Esophagus (tissue), 2 donors: ENCODE measurements at regions not wholly inside any gene's neighbourhood (a gene's known extent, or its start where the extent isn't known, plus 50 kb on each side); places are given as distances from the start of the nearest gene placed in this dataset.

Source experiments
- H3K27ac ChIP-seq, 2 donors: one replicate each; pipeline ENCODE4 v1.5.1; 2013; ENCODE audit warnings: low read depth in 2 of 2, mild to moderate bottlenecking in 2 of 2, inconsistent platforms in 1 of 2, low read length in 1 of 2, moderate library complexity in 1 of 2
- H3K27me3 ChIP-seq, 2 donors: one replicate each; pipeline ENCODE4 v1.6.1; 2013; ENCODE audit warnings: low read length in 2 of 2, control low read depth in 1 of 2, mild to moderate bottlenecking in 1 of 2; ENCODE audit not compliant: insufficient read depth in 2 of 2, control insufficient read depth in 1 of 2
- H3K36me3 ChIP-seq, 2 donors: one replicate each; pipeline ENCODE4 v1.6.1; 2013; ENCODE audit warnings: low read length in 1 of 2; ENCODE audit not compliant: control insufficient read depth in 2 of 2, insufficient read depth in 2 of 2
- H3K4me1 ChIP-seq, 2 donors: one replicate each; pipeline ENCODE4 v1.6.1; 2013; ENCODE audit warnings: low read length in 1 of 2; ENCODE audit not compliant: control insufficient read depth in 2 of 2, insufficient read depth in 2 of 2
- H3K4me3 ChIP-seq, 2 donors: one replicate each; pipeline ENCODE4 v1.5.1; 2013; ENCODE audit warnings: low read length in 2 of 2, mild to moderate bottlenecking in 2 of 2, low read depth in 1 of 2, moderate library complexity in 1 of 2
- H3K9me3 ChIP-seq, 2 donors: one replicate each; pipeline ENCODE4 v1.6.1; 2013; ENCODE audit warnings: mild to moderate bottlenecking in 2 of 2, low read depth in 1 of 2, low read length in 1 of 2, moderate library complexity in 1 of 2; ENCODE audit not compliant: control insufficient read depth in 2 of 2, insufficient read depth in 1 of 2
- WGBS, 2 donors: extraction: QIAGEN DNeasy Blood & Tissue Kit; methylation state at CpG; one replicate each; pipeline ENCODE4 v1.1.7; 2013; 5-methylcytosine and 5-hydroxymethylcytosine counted together
- donor health status: healthy with polysubstance abuse.
- donor health status: Bipolar disorder and iron deficiency.

DNA sequence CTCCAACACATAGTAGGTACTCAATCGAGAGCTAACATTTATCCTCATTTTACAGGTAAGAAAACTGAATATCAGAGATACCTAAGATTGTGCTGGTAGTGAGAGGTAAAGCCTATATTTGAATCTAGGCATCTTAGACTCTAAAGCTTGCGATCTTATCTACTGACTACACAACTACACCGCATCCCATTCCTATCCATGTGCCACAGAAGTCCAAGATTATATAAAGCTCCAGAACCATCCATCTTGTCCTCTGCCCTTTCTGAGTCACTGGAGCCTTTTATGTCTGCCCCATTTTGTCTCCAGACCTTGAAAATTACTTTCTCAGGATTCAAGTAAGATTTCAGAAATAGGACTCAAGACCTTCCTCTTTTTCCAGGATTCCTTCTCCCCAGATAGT lies 84.4 kb downstream of the OR5AK2 start:
- peaks cover 0 to 3% of the 10 kb centered on the region in 2 donors for H3K4me1 ChIP-seq
- no peaks in the 10 kb centered on the region for H3K27me3 ChIP-seq
- H3K36me3 ChIP-seq: no peaks in the 10 kb centered on the region
- no peak overlapping the region for H3K27ac ChIP-seq
- WGBS, 2 donors: 74 to 76% methylated on average over 3 of the region's 3 CpGs
- no peaks in the 10 kb centered on the region for H3K9me3 ChIP-seq
- H3K4me3 ChIP-seq: no peak overlapping the region

GRCh38 chr11:57081356-57081755 lies 92.6 kb downstream of the OR5AK2 start:
- no peaks in the 10 kb centered on the region for H3K27me3 ChIP-seq
- no peaks in the 10 kb centered on the region for H3K9me3 ChIP-seq
- H3K36me3 ChIP-seq: no peaks in the 10 kb centered on the region
- H3K4me1 ChIP-seq: no peaks in the 10 kb centered on the region
- H3K4me3 ChIP-seq: no peak overlapping the region
- 74 to 76% methylated on average over 1 of the region's 1 CpG for WGBS, 2 donors
- H3K27ac ChIP-seq: no peak overlapping the region

DNA sequence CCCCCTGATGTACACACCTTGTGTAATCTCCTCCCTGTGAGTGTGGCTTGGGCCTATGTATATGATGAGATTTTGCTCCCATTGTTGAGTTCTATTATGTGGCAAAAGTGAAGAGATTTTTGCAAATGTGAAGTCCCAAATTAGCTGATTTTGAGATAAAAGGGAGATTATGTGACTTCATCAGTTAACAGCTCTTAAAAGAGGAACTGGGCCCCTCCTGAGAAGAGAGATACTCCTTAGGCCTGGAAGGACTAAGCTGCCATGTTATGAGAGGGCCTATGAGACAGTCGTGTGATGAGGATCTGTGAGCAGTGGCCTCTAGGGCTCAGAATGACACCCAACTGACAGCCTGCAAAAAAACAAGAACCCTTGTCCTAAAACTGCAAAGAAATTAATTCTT lies 93.4 kb downstream of the OR5AK2 start:
- Histone ChIP-seq H3K4me3 (no peak overlapping the region), H3K4me1 (no peaks in the 10 kb centered on the region), H3K27ac (no peak overlapping the region), H3K36me3 (no peaks in the 10 kb centered on the region), H3K9me3 (no peaks in the 10 kb centered on the region), H3K27me3 (no peaks in the 10 kb centered on the region)
- WGBS, 2 donors: 84 to 90% methylated on average over 1 of the region's 1 CpG

GRCh38 chr11:57083641-57084385 lies 95.1 kb downstream of the OR5AK2 start:
- peaks cover 0 to 2% of the 10 kb centered on the region in 2 donors for H3K4me1 ChIP-seq
- WGBS, 2 donors: 66 to 68% methylated on average over 2 of the region's 2 CpGs

DNA sequence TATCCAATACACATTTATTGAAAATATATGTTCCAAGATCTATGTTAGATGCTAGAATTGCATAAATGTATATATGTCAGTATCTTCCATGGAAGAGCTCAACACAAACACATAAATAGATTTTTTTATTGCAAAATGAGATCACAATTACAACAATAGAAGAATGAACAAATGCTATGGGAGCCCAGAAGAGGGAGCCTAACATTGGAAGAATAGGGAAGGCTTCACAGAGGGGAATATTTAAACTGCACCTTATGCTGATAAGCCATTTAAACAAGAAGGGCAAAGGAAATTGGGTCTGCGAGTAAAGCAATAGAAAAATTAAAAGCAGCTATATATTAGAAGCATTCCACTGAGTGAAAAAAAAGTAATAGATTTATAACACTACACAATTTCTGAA lies 96.1 kb upstream of the LRRC55 start:
- Histone ChIP-seq H3K27me3 (peaks cover 0 to under 1% of the 10 kb centered on the region in 2 donors), H3K4me3 (no peak overlapping the region), H3K27ac (no peak overlapping the region), H3K9me3 (no peaks in the 10 kb centered on the region), H3K36me3 (no peaks in the 10 kb centered on the region), H3K4me1 (peaks cover 0 to 2% of the 10 kb centered on the region in 2 donors)
- 36 to 51% methylated on average over 1 of the region's 1 CpG for WGBS, 2 donors

More at GRCh38 chr11:57083641-57084385, 95.1 kb downstream of the OR5AK2 start:
- H3K9me3 ChIP-seq: no peaks in the 10 kb centered on the region
- H3K36me3 ChIP-seq: no peaks in the 10 kb centered on the region
- no peaks in the 10 kb centered on the region for H3K27me3 ChIP-seq
- no peak overlapping the region for H3K4me3 ChIP-seq
- H3K27ac ChIP-seq: no peak overlapping the region

DNA sequence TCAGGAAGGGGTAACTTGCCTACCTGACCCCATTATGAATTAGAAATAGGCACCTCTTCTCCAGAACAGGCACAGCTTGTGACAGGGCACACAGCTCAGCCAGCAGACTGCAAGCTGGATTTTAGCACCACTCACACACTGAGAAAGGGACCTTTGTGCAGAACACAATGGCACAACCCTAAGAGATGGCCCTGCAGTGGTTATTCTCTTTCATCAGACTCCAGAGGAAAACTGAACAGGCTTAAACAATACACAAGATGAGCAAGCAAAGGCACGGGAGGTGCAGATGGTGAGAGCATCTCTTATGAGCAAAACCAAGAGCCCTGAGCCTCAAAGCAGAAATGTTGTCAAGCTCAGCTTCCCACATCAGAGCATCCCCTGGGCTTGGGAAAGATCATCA lies 93.8 kb upstream of the LRRC55 start:
- no peaks in the 10 kb centered on the region for H3K9me3 ChIP-seq
- no peaks in the 10 kb centered on the region for H3K36me3 ChIP-seq
- H3K4me3 ChIP-seq: no peak overlapping the region
- H3K27ac ChIP-seq: no peak overlapping the region
- 36 to 63% methylated on average over 1 of the region's 1 CpG for WGBS, 2 donors
- peaks cover 0 to 2% of the 10 kb centered on the region in 2 donors for H3K4me1 ChIP-seq
- H3K27me3 ChIP-seq: peaks cover 0 to 2% of the 10 kb centered on the region in 2 donors

- Histone ChIP-seq H3K9me3 (no peaks in the 10 kb centered on the region), H3K27ac (no peak overlapping the region), H3K36me3 (no peaks in the 10 kb centered on the region), H3K4me1 (peaks cover 0 to 2% of the 10 kb centered on the region in 2 donors), H3K4me3 (no peak overlapping the region), H3K27me3 (peaks cover 0 to 2% of the 10 kb centered on the region in 2 donors)
- WGBS, 2 donors: 86 to 87% methylated on average over 9 of the region's 9 CpGs
Observed at GRCh38 chr11:57092028-57092698, 89.6 kb upstream of the LRRC55 start.

DNA sequence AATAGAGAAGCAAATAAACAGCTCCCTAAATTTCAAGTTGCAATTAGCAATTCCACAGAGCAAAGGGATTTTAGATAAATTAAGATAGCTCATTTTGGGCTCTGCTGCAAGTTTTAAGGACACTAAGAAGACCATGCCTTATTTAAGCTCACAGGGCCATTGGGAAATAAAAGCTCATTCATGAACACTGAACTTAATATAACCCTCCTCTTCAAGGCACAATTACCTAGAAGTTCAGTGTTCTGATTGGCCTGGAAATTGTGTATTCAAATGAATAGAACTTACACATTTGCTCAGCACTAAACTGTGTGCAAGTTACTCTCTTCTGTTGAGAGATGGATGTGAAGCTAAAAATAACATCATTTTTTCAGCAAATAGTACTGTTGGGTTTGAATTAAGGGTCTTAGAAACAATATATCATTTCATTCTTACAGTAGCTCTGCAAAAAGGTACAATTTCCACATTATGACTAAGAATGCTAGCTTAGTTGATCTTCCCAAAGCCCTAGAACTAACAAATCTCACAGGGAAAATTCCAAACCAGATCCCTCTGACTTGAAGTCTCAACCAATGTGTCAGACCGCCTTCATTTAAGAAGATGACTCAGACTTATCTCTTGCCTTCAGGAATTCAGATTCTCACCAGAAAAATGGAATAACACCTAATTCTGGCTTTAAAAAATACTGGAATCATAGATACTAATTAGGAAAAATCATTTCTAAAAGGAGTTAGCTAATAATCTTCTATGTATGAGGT lies 87.4 kb upstream of the LRRC55 start:
- peaks cover 0 to 2% of the 10 kb centered on the region in 2 donors for H3K27me3 ChIP-seq
- H3K36me3 ChIP-seq: no peaks in the 10 kb centered on the region
- no peaks in the 10 kb centered on the region for H3K4me1 ChIP-seq
- H3K27ac ChIP-seq: no peak overlapping the region
- no peak overlapping the region for H3K4me3 ChIP-seq
- 86 to 89% methylated on average over 1 of the region's 1 CpG for WGBS, 2 donors
- no peaks in the 10 kb centered on the region for H3K9me3 ChIP-seq

- 71 to 78% methylated on average over 3 of the region's 3 CpGs for WGBS, 2 donors
- H3K9me3 ChIP-seq: no peaks in the 10 kb centered on the region
- H3K36me3 ChIP-seq: no peaks in the 10 kb centered on the region
- peaks cover 0 to 2% of the 10 kb centered on the region in 2 donors for H3K27me3 ChIP-seq
- no peak overlapping the region for H3K4me3 ChIP-seq
- no peak overlapping the region for H3K27ac ChIP-seq
- H3K4me1 ChIP-seq: no peaks in the 10 kb centered on the region
Observed at GRCh38 chr11:57095417-57095816, 86.3 kb upstream of the LRRC55 start.
